Upper lobe of right lung (tissue), 1 donor: ENCODE measurements at regions not wholly inside any gene's neighbourhood (a gene's known extent, or its start where the extent isn't known, plus 50 kb on each side); places are given as distances from the start of the nearest gene placed in this dataset.

Experiments used
- ATAC-seq: fragments of 200-7000 bp; cut with Tn5 transposase; one replicate; pipeline ENCODE4 v1.9.1; 2020; ENCODE audit warnings: mild to moderate bottlenecking, moderate library complexity
- DNase-seq: peaks from one replicate; pipeline ENCODE4 v3.0.0-alpha.2; 2020
- H3K27ac ChIP-seq: fragments of 200-600 bp; one replicate; pipeline ENCODE4 v1.8.0; 2022
- H3K27me3 ChIP-seq: fragments of 200-600 bp; one replicate; pipeline ENCODE4 v1.8.0; 2022; ENCODE audit warnings: mild to moderate bottlenecking
- H3K36me3 ChIP-seq: fragments of 200-600 bp; one replicate; pipeline ENCODE4 v1.8.0; 2022
- H3K4me1 ChIP-seq: fragments of 200-600 bp; one replicate; pipeline ENCODE4 v1.8.0; 2022
- H3K4me3 ChIP-seq: fragments of 200-600 bp; one replicate; pipeline ENCODE4 v1.8.0; 2022; ENCODE audit warnings: mild to moderate bottlenecking
- H3K9me3 ChIP-seq: fragments of 200-600 bp; one replicate; pipeline ENCODE4 v1.8.0; 2022
- intact Hi-C: fragments of 100-400 bp; cut with DNase I; formaldehyde crosslinking; loops from one replicate; pipeline ENCODE4 v1.11.0; 2022
- TF ChIP-seq, protein P1 (sequence below): fragments of 200-600 bp; IDR thresholded peaks from one replicate; pipeline ENCODE4 v1.8.0; 2022; ENCODE audit warnings: antibody characterized with exemption
- donor health status: DM: no; HTN: yes; CAD: no; lungs with severe emphysema.

DNA sequence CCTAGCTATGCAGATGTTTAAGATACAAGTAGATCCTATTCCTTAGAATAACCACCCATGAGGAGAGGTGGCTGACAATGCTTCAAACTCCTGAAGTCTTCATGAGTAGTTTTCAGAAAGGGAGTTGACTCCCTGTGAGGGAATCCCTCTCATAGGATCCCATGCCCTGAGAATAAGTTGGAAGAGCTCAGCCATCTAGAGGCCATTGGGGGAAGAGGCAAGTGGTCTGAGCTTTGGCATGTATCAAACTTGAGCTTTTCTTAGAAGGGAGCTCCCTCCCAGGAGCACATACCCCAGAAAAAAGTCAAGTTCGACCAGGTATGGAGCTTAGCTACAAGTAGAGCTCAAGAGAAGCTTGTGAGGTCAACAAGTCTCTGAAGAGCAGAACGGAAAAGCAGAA lies 165.7 kb upstream of the RBM19 start:
- Histone ChIP-seq H3K9me3 (no peaks in the 10 kb centered on the region), H3K4me3 (no peak overlapping the region), H3K27me3 (no peaks in the 10 kb centered on the region), H3K36me3 (no peaks in the 10 kb centered on the region), H3K4me1 (no peaks in the 10 kb centered on the region), H3K27ac (no peak overlapping the region)
- no peak for ATAC-seq
- intact Hi-C loops, result no loop called here
- TF ChIP-seq, protein P1, sequence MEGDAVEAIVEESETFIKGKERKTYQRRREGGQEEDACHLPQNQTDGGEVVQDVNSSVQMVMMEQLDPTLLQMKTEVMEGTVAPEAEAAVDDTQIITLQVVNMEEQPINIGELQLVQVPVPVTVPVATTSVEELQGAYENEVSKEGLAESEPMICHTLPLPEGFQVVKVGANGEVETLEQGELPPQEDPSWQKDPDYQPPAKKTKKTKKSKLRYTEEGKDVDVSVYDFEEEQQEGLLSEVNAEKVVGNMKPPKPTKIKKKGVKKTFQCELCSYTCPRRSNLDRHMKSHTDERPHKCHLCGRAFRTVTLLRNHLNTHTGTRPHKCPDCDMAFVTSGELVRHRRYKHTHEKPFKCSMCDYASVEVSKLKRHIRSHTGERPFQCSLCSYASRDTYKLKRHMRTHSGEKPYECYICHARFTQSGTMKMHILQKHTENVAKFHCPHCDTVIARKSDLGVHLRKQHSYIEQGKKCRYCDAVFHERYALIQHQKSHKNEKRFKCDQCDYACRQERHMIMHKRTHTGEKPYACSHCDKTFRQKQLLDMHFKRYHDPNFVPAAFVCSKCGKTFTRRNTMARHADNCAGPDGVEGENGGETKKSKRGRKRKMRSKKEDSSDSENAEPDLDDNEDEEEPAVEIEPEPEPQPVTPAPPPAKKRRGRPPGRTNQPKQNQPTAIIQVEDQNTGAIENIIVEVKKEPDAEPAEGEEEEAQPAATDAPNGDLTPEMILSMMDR, result no peak
- DNase-seq, result no peak

- intact Hi-C loops, result no loop called here
- Histone ChIP-seq H3K36me3 (no peaks in the 10 kb centered on the region), H3K4me3 (no peak overlapping the region), H3K27ac (no peak overlapping the region), H3K9me3 (no peaks in the 10 kb centered on the region), H3K27me3 (no peaks in the 10 kb centered on the region), H3K4me1 (no peaks in the 10 kb centered on the region)
- DNase-seq, result no peak
- TF ChIP-seq, protein P1, result no peak
- ATAC-seq, result no peak
Measured at GRCh38 chr12:114123108-114123507, 157.0 kb upstream of the RBM19 start.

DNA sequence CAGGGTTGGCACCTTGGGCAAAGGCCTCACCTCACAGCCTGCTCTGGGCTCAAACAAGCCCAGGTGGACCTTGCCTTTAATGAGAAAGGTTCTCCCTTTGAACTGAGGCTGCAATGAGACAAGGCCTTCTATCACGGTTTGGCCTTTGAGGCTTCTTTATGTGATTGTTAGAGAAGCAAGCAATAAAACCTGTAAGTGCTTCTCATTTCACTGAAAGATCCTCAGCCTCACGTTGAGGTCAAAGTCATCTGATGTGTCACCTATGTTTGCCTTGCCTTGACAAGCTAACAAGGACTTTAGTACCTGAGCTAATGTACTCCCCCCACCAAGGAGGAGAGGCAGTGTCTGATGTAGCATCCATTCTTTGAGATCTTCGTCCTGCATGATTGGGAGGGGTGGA lies 155.9 kb upstream of the RBM19 start:
- no peaks in the 10 kb centered on the region for H3K9me3 ChIP-seq
- H3K36me3 ChIP-seq, result no peaks in the 10 kb centered on the region
- H3K4me3 ChIP-seq, result no peak overlapping the region
- intact Hi-C loops, result no loop called here
- TF ChIP-seq, protein P1, result no peak
- no peaks in the 10 kb centered on the region for H3K27me3 ChIP-seq
- ATAC-seq (no peak), DNase-seq (no peak)
- no peak overlapping the region for H3K27ac ChIP-seq
- H3K4me1 ChIP-seq, result no peaks in the 10 kb centered on the region

- no peak for ATAC-seq
- H3K36me3 ChIP-seq, result no peaks in the 10 kb centered on the region
- H3K4me3 ChIP-seq, result no peak overlapping the region
- H3K9me3 ChIP-seq, result peaks cover 4% of the 10 kb centered on the region
- no peak for DNase-seq
- no peaks in the 10 kb centered on the region for H3K4me1 ChIP-seq
- TF ChIP-seq, protein P1, result no peak
- H3K27me3 ChIP-seq, result no peaks in the 10 kb centered on the region
- H3K27ac ChIP-seq, result no peak overlapping the region
- intact Hi-C loops, result no loop called here
Measured at GRCh38 chr12:114119316-114119715, 153.2 kb upstream of the RBM19 start.

GRCh38 chr12:114096461-114096860 lies 130.3 kb upstream of the RBM19 start:
- TF ChIP-seq, protein P1, result no peak
- Histone ChIP-seq H3K27ac (no peak overlapping the region), H3K4me1 (no peaks in the 10 kb centered on the region), H3K27me3 (no peaks in the 10 kb centered on the region), H3K4me3 (no peak overlapping the region), H3K9me3 (no peaks in the 10 kb centered on the region), H3K36me3 (no peaks in the 10 kb centered on the region)
- no peak for DNase-seq
- ATAC-seq, result no peak
- intact Hi-C loops, result no loop called here

DNA sequence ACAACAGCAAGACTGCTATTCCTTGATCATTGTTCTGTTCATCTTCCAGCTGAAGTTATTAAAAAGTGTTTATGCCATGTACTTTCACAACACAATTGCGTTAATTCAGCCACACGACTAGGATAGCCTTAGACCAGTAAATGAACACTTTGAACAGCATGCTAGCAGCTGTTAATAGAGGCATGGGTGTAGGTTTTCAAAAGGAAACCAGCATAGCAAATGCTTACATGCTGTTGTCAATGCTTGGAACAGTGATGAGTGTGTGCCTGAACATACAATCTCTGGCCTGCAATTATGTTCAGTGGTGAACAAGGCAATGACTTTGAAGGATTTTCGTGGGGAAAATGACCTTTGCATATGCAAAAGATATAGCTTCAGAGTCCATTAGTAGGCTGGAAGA lies 127.4 kb upstream of the RBM19 start:
- H3K27me3 ChIP-seq, result no peaks in the 10 kb centered on the region
- TF ChIP-seq, protein P1, result no peak
- intact Hi-C loops, result no loop called here
- ATAC-seq (no peak), DNase-seq (no peak)
- H3K9me3 ChIP-seq, result no peaks in the 10 kb centered on the region
- H3K36me3 ChIP-seq, result no peaks in the 10 kb centered on the region
- no peaks in the 10 kb centered on the region for H3K4me1 ChIP-seq
- no peak overlapping the region for H3K27ac ChIP-seq
- no peak overlapping the region for H3K4me3 ChIP-seq
